Keratinocyte (primary cell): ENCODE measurements at regions not wholly inside any gene's neighbourhood (a gene's known extent, or its start where the extent isn't known, plus 50 kb on each side); places are given as distances from the start of the nearest gene placed in this dataset.

Experiments used
- EZH2 ChIP-seq: IDR thresholded peaks from one replicate; pipeline ENCODE4 v1.6.1; 2012; ENCODE audit warnings: inconsistent platforms, mild to moderate bottlenecking, low read length, moderate library complexity
- TF ChIP-seq, protein P1 (sequence below), 3 experiments: IDR thresholded peaks in 1 of 3; conservative IDR thresholded peaks in 1 of 3; optimal IDR thresholded peaks in 1 of 3; 2 replicates in 2 of 3; 3 replicates in 1 of 3; pipeline versions ENCODE3 to v1.5.1; 2011; ENCODE audit warnings: low read length in 3 of 3, mild to moderate bottlenecking in 3 of 3, moderate library complexity in 2 of 3, control low read depth in 1 of 3, inconsistent platforms in 1 of 3; ENCODE audit not compliant: insufficient read depth in 2 of 3; ENCODE audit errors: extremely low read depth in 1 of 3

DNA sequence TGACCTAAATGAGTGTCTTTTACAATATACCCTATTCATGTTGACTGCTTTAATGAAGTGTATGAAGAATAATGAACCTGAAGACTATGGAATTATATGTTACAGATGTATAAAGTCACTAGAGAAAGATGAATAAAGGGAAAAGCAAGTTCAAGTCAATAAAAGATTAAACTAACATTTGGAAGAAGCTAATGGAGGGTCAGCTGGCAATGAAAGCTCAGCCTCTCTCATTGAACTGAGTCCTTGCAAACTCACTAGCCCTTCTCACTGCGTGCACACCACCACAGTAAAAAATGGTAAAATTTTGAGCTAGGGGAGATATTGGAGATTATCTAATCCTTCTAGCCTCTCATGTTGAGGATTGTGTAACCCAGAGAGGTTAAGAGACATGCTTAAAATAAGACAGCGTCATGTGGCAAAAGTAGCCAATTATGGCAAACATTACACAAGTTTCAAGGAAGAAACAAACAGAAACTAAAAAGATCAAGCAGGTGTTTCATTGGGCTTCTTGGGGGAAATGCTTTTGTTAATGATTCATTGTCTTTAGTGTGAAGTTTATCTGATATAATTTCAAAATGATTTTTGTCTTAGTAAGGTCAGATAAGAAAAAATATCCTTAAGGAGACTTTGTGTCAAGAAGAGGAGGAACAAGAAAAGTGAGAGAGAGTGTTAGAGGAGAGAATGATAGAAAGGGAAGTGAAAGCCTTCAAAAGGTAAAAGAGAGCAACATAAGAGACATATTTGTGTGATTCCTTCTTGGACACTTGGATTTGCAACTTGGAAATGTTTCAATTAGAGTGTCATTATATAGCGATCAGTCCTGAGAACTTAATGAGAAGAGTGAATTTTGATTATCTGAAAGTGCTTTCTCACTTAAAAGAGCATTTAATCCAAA, 893.7 kb upstream of the FAM98A start:
- TF ChIP-seq, protein P1, sequence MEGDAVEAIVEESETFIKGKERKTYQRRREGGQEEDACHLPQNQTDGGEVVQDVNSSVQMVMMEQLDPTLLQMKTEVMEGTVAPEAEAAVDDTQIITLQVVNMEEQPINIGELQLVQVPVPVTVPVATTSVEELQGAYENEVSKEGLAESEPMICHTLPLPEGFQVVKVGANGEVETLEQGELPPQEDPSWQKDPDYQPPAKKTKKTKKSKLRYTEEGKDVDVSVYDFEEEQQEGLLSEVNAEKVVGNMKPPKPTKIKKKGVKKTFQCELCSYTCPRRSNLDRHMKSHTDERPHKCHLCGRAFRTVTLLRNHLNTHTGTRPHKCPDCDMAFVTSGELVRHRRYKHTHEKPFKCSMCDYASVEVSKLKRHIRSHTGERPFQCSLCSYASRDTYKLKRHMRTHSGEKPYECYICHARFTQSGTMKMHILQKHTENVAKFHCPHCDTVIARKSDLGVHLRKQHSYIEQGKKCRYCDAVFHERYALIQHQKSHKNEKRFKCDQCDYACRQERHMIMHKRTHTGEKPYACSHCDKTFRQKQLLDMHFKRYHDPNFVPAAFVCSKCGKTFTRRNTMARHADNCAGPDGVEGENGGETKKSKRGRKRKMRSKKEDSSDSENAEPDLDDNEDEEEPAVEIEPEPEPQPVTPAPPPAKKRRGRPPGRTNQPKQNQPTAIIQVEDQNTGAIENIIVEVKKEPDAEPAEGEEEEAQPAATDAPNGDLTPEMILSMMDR (optimal IDR thresholded peaks at IDR 0.05 in 1 of 3, IDR thresholded peaks at IDR 0.05 in 1 of 3, conservative IDR thresholded peaks at IDR 0.05 in 1 of 3; ENCODE audit: extremely low read depth in 1 of 3, insufficient read depth in 2 of 3, low read length in 3 of 3) = no peak
- no peak for TF ChIP-seq EZH2
